ENCODE measurements at regions not wholly inside any gene's neighbourhood (a gene's known extent, or its start where the extent isn't known, plus 50 kb on each side); places are given as distances from the start of the nearest gene placed in this dataset.

GRCh38 chr11:111039982-111040381 lies 205.5 kb upstream of the POU2AF2 start:
- TF ChIP-seq CTCF (IDR thresholded peaks at IDR 0.05) (no peak), EP300 (IDR thresholded peaks at IDR 0.05) (no peak), POLR2A (IDR thresholded peaks at IDR 0.05) (no peak), POLR2AphosphoS5 (IDR thresholded peaks at IDR 0.05) (no peak)

All from upper lobe of left lung (tissue), 4 donors.